HFFc6 (cell line): ENCODE measurements at regions not wholly inside any gene's neighbourhood (a gene's known extent, or its start where the extent isn't known, plus 50 kb on each side); places are given as distances from the start of the nearest gene placed in this dataset.

Source experiments
- DNase-seq: peaks from one replicate; pipeline ENCODE4 v3.0.0-alpha.2; 2018
- H3K27ac Mint-ChIP-seq: 2 replicates; pipeline ENCODE4 v1.8.0; 2020; ENCODE audit warnings: mild to moderate bottlenecking, mixed read lengths
- H3K27me3 Mint-ChIP-seq: 2 replicates; pipeline ENCODE4 v1.8.0; 2021; ENCODE audit warnings: mild to moderate bottlenecking, moderate library complexity, mixed read lengths; ENCODE audit not compliant: insufficient read depth
- H3K36me3 Mint-ChIP-seq: 2 replicates; pipeline ENCODE4 v1.8.0; 2021; ENCODE audit warnings: low read depth, mixed read lengths
- H3K4me1 Mint-ChIP-seq: 2 replicates; pipeline ENCODE4 v1.8.0; 2020; ENCODE audit warnings: low read depth, mixed read lengths
- H3K4me3 Mint-ChIP-seq: 2 replicates; pipeline ENCODE4 v1.8.0; 2020; ENCODE audit warnings: mild to moderate bottlenecking, moderate library complexity, mixed read lengths
- H3K9me3 Mint-ChIP-seq: 2 replicates; pipeline ENCODE4 v1.8.0; 2020; ENCODE audit warnings: mild to moderate bottlenecking, mixed read lengths
- TF ChIP-seq, protein P1 (sequence below): fragments of 200-600 bp; sonication (generic); IDR thresholded peaks from 2 replicates; pipeline ENCODE4 v1.5.0; 2021; ENCODE audit warnings: antibody characterized with exemption, mild to moderate bottlenecking

DNA sequence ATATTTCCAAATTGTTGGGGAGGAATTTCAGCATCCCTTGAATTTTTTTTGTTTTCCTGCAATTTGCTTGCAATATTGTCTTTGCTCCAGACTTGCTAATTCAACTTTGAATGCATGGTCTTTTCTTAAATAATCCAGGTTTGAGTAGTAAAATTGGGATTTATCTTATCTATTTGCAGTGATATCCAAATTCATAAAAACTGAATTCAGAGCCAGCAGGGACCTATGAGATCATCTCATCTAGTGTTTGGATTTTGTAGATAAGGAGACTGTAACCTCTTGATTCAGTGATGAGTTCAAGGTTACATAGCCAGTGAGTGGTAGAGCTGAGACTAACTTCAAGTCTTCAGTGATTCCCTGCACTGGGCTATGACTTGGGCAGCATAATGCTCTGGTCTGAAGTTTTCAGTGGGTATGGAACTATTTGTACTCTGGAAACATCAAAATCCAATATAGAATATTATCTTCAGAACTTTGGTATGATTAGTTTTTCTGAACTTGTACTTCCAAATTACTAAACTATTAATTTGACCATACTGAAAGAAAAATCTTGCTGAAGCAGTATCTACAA, 109.4 kb downstream of the DISP1 start:
- TF ChIP-seq, protein P1, sequence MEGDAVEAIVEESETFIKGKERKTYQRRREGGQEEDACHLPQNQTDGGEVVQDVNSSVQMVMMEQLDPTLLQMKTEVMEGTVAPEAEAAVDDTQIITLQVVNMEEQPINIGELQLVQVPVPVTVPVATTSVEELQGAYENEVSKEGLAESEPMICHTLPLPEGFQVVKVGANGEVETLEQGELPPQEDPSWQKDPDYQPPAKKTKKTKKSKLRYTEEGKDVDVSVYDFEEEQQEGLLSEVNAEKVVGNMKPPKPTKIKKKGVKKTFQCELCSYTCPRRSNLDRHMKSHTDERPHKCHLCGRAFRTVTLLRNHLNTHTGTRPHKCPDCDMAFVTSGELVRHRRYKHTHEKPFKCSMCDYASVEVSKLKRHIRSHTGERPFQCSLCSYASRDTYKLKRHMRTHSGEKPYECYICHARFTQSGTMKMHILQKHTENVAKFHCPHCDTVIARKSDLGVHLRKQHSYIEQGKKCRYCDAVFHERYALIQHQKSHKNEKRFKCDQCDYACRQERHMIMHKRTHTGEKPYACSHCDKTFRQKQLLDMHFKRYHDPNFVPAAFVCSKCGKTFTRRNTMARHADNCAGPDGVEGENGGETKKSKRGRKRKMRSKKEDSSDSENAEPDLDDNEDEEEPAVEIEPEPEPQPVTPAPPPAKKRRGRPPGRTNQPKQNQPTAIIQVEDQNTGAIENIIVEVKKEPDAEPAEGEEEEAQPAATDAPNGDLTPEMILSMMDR = no peak
- H3K9me3 Mint-ChIP-seq = no peaks in the 10 kb centered on the region
- H3K4me3 Mint-ChIP-seq = no peak overlapping the region
- DNase-seq = no peak
- H3K27ac Mint-ChIP-seq = no peak overlapping the region
- H3K36me3 Mint-ChIP-seq = 0 out of 2 replicates have a peak, but pooled peaks cover 4% of the 10 kb centered on the region
- H3K4me1 Mint-ChIP-seq = peaks cover 37% of the 10 kb centered on the region
- H3K27me3 Mint-ChIP-seq = no peaks in the 10 kb centered on the region

DNA sequence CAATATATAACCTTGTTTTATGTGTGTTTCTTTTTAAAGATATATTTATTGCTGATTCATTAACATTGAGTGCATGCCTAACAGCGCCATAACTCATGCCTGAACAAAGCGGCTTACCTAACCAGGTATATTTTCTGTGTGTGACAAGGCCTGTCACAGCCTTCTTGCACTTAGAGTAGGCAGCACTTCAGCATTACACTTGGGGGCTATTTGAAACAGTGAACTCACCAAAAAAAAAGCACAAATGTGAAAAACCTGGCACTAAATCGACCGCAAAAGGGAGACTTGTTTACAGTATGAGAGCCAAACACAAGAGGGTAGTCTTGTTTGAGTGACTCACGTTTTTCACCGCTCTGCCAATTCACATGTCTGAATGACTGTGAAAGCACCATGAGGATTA, 111.7 kb downstream of the DISP1 start:
- Mint-ChIP-seq H3K27ac (no peak overlapping the region), H3K36me3 (no peaks in the 10 kb centered on the region), H3K4me1 (peaks cover 31% of the 10 kb centered on the region), H3K27me3 (no peaks in the 10 kb centered on the region), H3K4me3 (no peak overlapping the region), H3K9me3 (no peaks in the 10 kb centered on the region)
- TF ChIP-seq, protein P1 = no peak
- DNase-seq = no peak

DNA sequence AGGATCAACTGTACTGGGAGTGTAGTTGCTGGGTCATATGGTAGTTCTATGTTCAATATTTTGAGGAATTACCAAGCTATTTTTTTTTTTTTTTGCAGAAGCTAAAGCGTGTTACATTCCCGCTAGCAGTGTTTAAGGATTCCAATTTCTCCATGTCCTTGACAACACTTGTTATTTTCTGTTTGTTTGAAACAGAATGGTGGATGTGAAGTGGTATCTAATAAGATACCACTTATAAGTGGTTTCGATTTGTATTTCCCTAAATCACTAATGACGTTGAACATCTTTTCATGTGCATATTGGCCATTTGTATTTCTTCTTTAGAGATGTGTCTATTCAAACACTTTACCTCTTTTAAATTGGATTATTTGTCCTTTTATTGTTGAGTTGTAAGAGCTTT, 112.2 kb downstream of the DISP1 start:
- Mint-ChIP-seq H3K4me1 (peaks cover 31% of the 10 kb centered on the region), H3K4me3 (no peak overlapping the region), H3K27ac (no peak overlapping the region), H3K36me3 (no peaks in the 10 kb centered on the region), H3K9me3 (no peaks in the 10 kb centered on the region), H3K27me3 (no peaks in the 10 kb centered on the region)
- no peak for DNase-seq
- TF ChIP-seq, protein P1 = no peak

DNA sequence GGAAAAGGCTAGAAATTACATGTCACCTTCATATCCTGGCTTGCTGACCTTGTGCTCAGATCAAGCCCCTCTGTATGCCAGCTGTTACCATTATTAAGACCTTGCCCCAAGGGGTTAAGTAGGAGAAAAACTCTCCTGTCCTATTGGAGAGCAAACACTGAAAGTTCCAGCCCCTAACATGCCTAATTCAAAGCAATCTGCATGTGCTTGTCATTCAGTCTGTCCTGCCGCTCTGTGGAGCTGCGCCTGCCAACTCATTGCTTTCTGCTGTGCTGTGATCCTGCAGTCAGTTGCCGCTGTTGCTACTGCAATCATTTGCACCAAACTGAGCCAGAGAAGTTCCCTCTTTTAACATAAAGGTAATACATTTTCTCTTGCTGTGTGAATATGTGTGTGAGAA, 113.4 kb downstream of the DISP1 start:
- Mint-ChIP-seq H3K4me3 (peak overlapping the region; percentile 51; the same call in 1 of the 2 replicates), H3K27ac (peak overlapping the region; percentile 20; the same call in 1 of the 2 replicates), H3K9me3 (no peaks in the 10 kb centered on the region), H3K36me3 (no peaks in the 10 kb centered on the region), H3K4me1 (peaks cover 31% of the 10 kb centered on the region), H3K27me3 (no peaks in the 10 kb centered on the region)
- TF ChIP-seq, protein P1 = no peak
- DNase-seq = peak; percentile 42

DNA sequence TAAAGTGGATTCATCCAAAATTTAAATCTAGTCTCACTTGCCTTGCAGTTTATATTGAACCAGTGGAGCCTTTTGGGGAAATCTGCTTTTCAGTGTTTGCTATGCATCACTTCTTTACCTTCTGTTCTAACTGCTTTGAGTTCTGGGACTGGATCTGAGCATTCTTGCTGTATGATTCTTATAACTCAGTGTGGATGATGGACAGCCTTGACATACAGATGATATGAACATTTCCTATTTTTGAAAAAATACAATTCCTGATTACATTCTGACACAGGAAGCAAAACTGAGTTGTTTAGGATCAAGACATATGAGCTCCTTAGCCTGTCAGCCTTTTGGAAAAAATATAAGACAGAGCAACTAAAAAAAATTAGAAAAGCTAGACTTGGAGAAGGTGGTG, 115.2 kb downstream of the DISP1 start:
- H3K9me3 Mint-ChIP-seq = no peaks in the 10 kb centered on the region
- no peaks in the 10 kb centered on the region for H3K36me3 Mint-ChIP-seq
- H3K4me3 Mint-ChIP-seq = no peak overlapping the region
- DNase-seq = no peak
- H3K4me1 Mint-ChIP-seq = peaks cover 31% of the 10 kb centered on the region
- no peak overlapping the region for H3K27ac Mint-ChIP-seq
- TF ChIP-seq, protein P1 = no peak
- no peaks in the 10 kb centered on the region for H3K27me3 Mint-ChIP-seq

DNA sequence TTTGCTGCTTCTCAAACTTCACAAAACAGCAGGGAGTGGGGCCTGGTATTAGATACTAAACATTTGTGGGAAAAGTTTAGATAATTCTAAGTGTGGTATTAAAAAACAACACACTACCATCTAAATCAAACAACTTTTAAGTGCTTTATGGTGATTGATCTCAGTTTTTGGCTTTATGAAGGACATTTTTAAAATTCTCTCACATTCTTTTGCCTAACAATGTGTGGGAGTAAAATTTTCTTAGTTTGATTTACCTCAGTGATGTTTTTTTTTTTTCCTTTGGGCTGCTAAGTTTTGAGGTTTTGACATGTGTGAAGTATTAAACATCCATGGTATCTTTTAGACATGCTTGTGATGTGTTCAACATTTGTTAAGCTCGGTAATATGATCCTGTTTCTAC, 116.2 kb downstream of the DISP1 start:
- Mint-ChIP-seq H3K27me3 (no peaks in the 10 kb centered on the region), H3K4me3 (no peak overlapping the region), H3K9me3 (no peaks in the 10 kb centered on the region), H3K27ac (no peak overlapping the region), H3K4me1 (peaks cover 31% of the 10 kb centered on the region), H3K36me3 (no peaks in the 10 kb centered on the region)
- no peak for DNase-seq
- TF ChIP-seq, protein P1 = no peak
